GM06990 (cell line): ENCODE measurements at regions not wholly inside any gene's neighbourhood (a gene's known extent, or its start where the extent isn't known, plus 50 kb on each side); places are given as distances from the start of the nearest gene placed in this dataset.

Experiments used
- DNase-seq: peaks from one replicate; pipeline ENCODE4 v3.0.0-alpha.2; 2011; ENCODE audit not compliant: insufficient read length; ENCODE audit errors: extremely low read depth
- H3K27me3 ChIP-seq: replicated peaks from 2 replicates; pipeline ENCODE4 v1.6.0; 2011; ENCODE audit warnings: low read length; ENCODE audit not compliant: control insufficient read depth, insufficient read depth
- H3K36me3 ChIP-seq: 2 replicates; pipeline ENCODE4 v1.5.1; 2011; ENCODE audit warnings: low read length; ENCODE audit not compliant: control insufficient read depth, insufficient read depth
- H3K4me3 ChIP-seq: replicated peaks from 2 replicates; pipeline ENCODE4 v1.5.1; 2011; ENCODE audit warnings: low read depth, mild to moderate bottlenecking, control low read depth, low read length
- CTCF ChIP-seq: IDR thresholded peaks from 2 replicates; pipeline ENCODE4 v1.5.1; 2011; ENCODE audit warnings: low read length, control low read depth, mild to moderate bottlenecking, inconsistent platforms; ENCODE audit not compliant: insufficient read depth, poor library complexity, severe bottlenecking

GRCh38 chr16:79797486-79797885, 196.9 kb upstream of the MAF start:
- DNase-seq, result no peak
- no peaks in the 10 kb centered on the region for H3K27me3 ChIP-seq
- H3K4me3 ChIP-seq, result no peak overlapping the region
- no peak for TF ChIP-seq CTCF
- H3K36me3 ChIP-seq, result no peaks in the 10 kb centered on the region

GRCh38 chr16:79795556-79795955, 195.0 kb upstream of the MAF start:
- no peak for TF ChIP-seq CTCF
- DNase-seq, result no peak
- Histone ChIP-seq H3K27me3 (no peaks in the 10 kb centered on the region), H3K4me3 (no peak overlapping the region), H3K36me3 (no peaks in the 10 kb centered on the region)

- no peak for DNase-seq
- no peaks in the 10 kb centered on the region for H3K36me3 ChIP-seq
- no peak for TF ChIP-seq CTCF
- no peaks in the 10 kb centered on the region for H3K27me3 ChIP-seq
- no peak overlapping the region for H3K4me3 ChIP-seq
Measured at GRCh38 chr16:79794941-79795340, 194.4 kb upstream of the MAF start.

- no peak for TF ChIP-seq CTCF
- Histone ChIP-seq H3K36me3 (no peaks in the 10 kb centered on the region), H3K4me3 (no peak overlapping the region), H3K27me3 (no peaks in the 10 kb centered on the region)
- no peak for DNase-seq
Measured at GRCh38 chr16:79792664-79793351, 192.3 kb upstream of the MAF start.

- H3K27me3 ChIP-seq, result no peaks in the 10 kb centered on the region
- no peak for TF ChIP-seq CTCF
- H3K4me3 ChIP-seq, result no peak overlapping the region
- no peaks in the 10 kb centered on the region for H3K36me3 ChIP-seq
- DNase-seq, result no peak
Measured at GRCh38 chr16:79792076-79792475, 191.5 kb upstream of the MAF start.

GRCh38 chr16:79790854-79791253, 190.3 kb upstream of the MAF start:
- no peaks in the 10 kb centered on the region for H3K36me3 ChIP-seq
- TF ChIP-seq CTCF, result no peak
- H3K27me3 ChIP-seq, result no peaks in the 10 kb centered on the region
- DNase-seq, result no peak
- H3K4me3 ChIP-seq, result no peak overlapping the region
